K562 (cell line): ENCODE measurements at regions not wholly inside any gene's neighbourhood (a gene's known extent, or its start where the extent isn't known, plus 50 kb on each side); places are given as distances from the start of the nearest gene placed in this dataset.
A peak's percentile ranks its signal among the peaks of the same experiment; 100 is the strongest.

Experiments
- ATAC-seq: fragments of 200-7000 bp; cut with Tn5 transposase; 3 replicates; pipeline ENCODE4 v1.9.1; 2020; ENCODE audit warnings: moderate library complexity
- BruUV-seq: library from RNA; stranded (reverse); fragments of 400-500 nt; replicated peaks from 2 replicates; lab custom pipeline; 2021; lab: Mats Ljungman, UMichigan
- CTCF ChIA-PET: fragments of 300-600 bp; formaldehyde crosslinking; extraction: SDS; loops from one replicate; lab custom pipeline; 2021; ENCODE audit warnings: low intra/inter-chr PET ratio; lab: Yijun Ruan, JAX
- POLR2A ChIA-PET: fragments of 300-600, 350-650 bp; sonication (Branson Sonifier 250); formaldehyde crosslinking; extraction: SDS; loops from one replicate; lab custom pipeline; 2021; ENCODE audit warnings: antibody characterized with exemption, inconsistent platforms; lab: Yijun Ruan, JAX
- DNase-seq, 4 experiments: peaks; one replicate each; pipeline versions ENCODE4 v3.0.0 to v3.0.0-alpha.2; 2011 to 2018; ENCODE audit warnings: low spot score in 3 of 4, mixed read lengths in 3 of 4; ENCODE audit errors: extremely low read depth in 1 of 4
- FAIRE-seq: peaks from 2 replicates; lab custom pipeline; 2011; peaks lifted over from hg19 to GRCh38; lab: Jason Lieb, UNC
- H2AFZ ChIP-seq: 2 replicates; pipeline ENCODE4 v1.6.0; 2011; ENCODE audit warnings: low read depth, low read length, control low read depth, inconsistent platforms
- H3K27ac ChIP-seq: fragments of 200-600 bp; 3 replicates; pipeline ENCODE4 v1.8.0; 2011; ENCODE audit warnings: low read depth, mild to moderate bottlenecking, control low read depth, inconsistent platforms, low read length, moderate library complexity, mixed read lengths; ENCODE audit errors: extremely low read depth
- H3K27me3 ChIP-seq, 2 experiments: fragments of 300-600 bp in 1 of 2; 2 replicates in 1 of 2; 3 replicates in 1 of 2; pipeline versions ENCODE4 v1.6.0 to v1.8.0; 2011; ENCODE audit warnings: inconsistent platforms in 2 of 2, low read length in 2 of 2, mild to moderate bottlenecking in 1 of 2, mixed read lengths in 1 of 2, moderate library complexity in 1 of 2; ENCODE audit not compliant: control insufficient read depth in 2 of 2, insufficient read depth in 2 of 2
- H3K36me3 ChIP-seq: fragments of 300-600 bp; 3 replicates; pipeline ENCODE4 v1.8.0; 2011; ENCODE audit warnings: mild to moderate bottlenecking, low read length, inconsistent platforms; ENCODE audit not compliant: control insufficient read depth, insufficient read depth
- H3K4me1 ChIP-seq, 2 experiments: fragments of 200-600 bp in 1 of 2; replicated peaks in 1 of 2; 2 replicates in 1 of 2; 3 replicates in 1 of 2; pipeline versions ENCODE4 v1.5.1 to v1.8.0; 2011; ENCODE audit warnings: inconsistent platforms in 2 of 2, low read length in 2 of 2, mild to moderate bottlenecking in 1 of 2, mixed read lengths in 1 of 2, moderate library complexity in 1 of 2; ENCODE audit not compliant: control insufficient read depth in 2 of 2, insufficient read depth in 2 of 2
- H3K4me2 ChIP-seq: 2 replicates; pipeline ENCODE4 v1.6.1; 2011; ENCODE audit warnings: low read length, control low read depth, inconsistent platforms, mixed read lengths; ENCODE audit not compliant: insufficient read depth
- H3K4me3 ChIP-seq: fragments of 200-600 bp; sonication (generic), shearing (Covaris generic); 2 replicates; pipeline ENCODE4 v1.5.1; 2016; ENCODE audit warnings: control low read depth, inconsistent platforms
- H3K79me2 ChIP-seq: fragments of 200-600 bp; 3 replicates; pipeline ENCODE4 v1.8.0; 2011; ENCODE audit warnings: low read length, inconsistent platforms; ENCODE audit not compliant: control insufficient read depth, insufficient read depth
- H3K9ac ChIP-seq, 2 experiments: 2 replicates each; pipeline versions ENCODE4 v1.6.0 to v1.6.1; 2011; ENCODE audit warnings: low read depth in 2 of 2, low read length in 2 of 2, control low read depth in 1 of 2, inconsistent platforms in 1 of 2, mild to moderate bottlenecking in 1 of 2, mixed read lengths in 1 of 2; ENCODE audit not compliant: insufficient read depth in 1 of 2
- H3K9me1 ChIP-seq: one replicate; pipeline ENCODE4 v1.6.0; 2011; ENCODE audit warnings: inconsistent platforms, mild to moderate bottlenecking, low read length, moderate library complexity; ENCODE audit not compliant: control insufficient read depth, insufficient read depth
- H3K9me3 ChIP-seq: replicated peaks from 2 replicates; pipeline ENCODE4 v1.5.1; 2011; ENCODE audit warnings: low read depth, low read length, inconsistent platforms; ENCODE audit not compliant: control insufficient read depth, insufficient read depth
- H4K20me1 ChIP-seq: replicated peaks from 2 replicates; pipeline ENCODE4 v1.6.1; 2011; ENCODE audit warnings: low read length, inconsistent platforms, mixed read lengths; ENCODE audit not compliant: control insufficient read depth, insufficient read depth
- BACH1 ChIP-seq: fragments of 200-800 bp; sonication (Bioruptor generic); IDR thresholded peaks from 2 replicates; pipeline ENCODE4 v1.6.1; 2016; ENCODE audit warnings: missing genetic modification characterization, missing compliant biosample characterization
- CEBPB ChIP-seq: fragments of 450-650 bp; IDR thresholded peaks from 2 replicates; pipeline ENCODE4 v1.6.1; 2016; ENCODE audit warnings: missing genetic modification characterization, missing compliant biosample characterization
- GTF2F1 ChIP-seq: IDR thresholded peaks from 2 replicates; pipeline ENCODE4 v1.6.1; 2011; ENCODE audit warnings: low read depth, low read length, improper control_type of control experiment
- HEY1 ChIP-seq: fragments of 250-450 bp; sonication (Bioruptor Pico); IDR thresholded peaks from 2 replicates; pipeline ENCODE4 v1.5.0; 2020; ENCODE audit warnings: mild to moderate bottlenecking, moderate library complexity, borderline replicate concordance
- HMG20A ChIP-seq: fragments of 450-650 bp; formaldehyde crosslinking; conservative IDR thresholded peaks from 2 replicates; pipeline ENCODE4 v1.4.0; 2020; ENCODE audit warnings: mild to moderate bottlenecking, mixed read lengths
- HMG20B ChIP-seq: fragments of 250-450 bp; sonication (Bioruptor Pico); IDR thresholded peaks from 2 replicates; pipeline ENCODE4 v1.5.0; 2021; ENCODE audit warnings: mild to moderate bottlenecking
- HMGN3 ChIP-seq: IDR thresholded peaks from 2 replicates; pipeline ENCODE4 v1.6.1; 2011; ENCODE audit warnings: borderline replicate concordance, low read depth, mild to moderate bottlenecking, mixed read lengths, low read length; ENCODE audit not compliant: insufficient read length; ENCODE audit errors: extremely low read depth
- MEF2A ChIP-seq: IDR thresholded peaks from 2 replicates; pipeline ENCODE4 v1.6.1; 2011; ENCODE audit warnings: low read depth, mild to moderate bottlenecking, low read length, moderate library complexity; ENCODE audit not compliant: control insufficient read depth
- MEF2D ChIP-seq: conservative IDR thresholded peaks from 2 replicates; pipeline ENCODE4 v1.6.1; 2016; ENCODE audit warnings: low read depth, missing genetic modification characterization, missing compliant biosample characterization
- NFRKB ChIP-seq: fragments of 450-650 bp; IDR thresholded peaks from 2 replicates; pipeline ENCODE4 v1.6.1; 2016; ENCODE audit warnings: low read depth
- NR2C2 ChIP-seq, 2 experiments: fragments of 200-800 bp in 1 of 2; sonication (Bioruptor generic) in 1 of 2; sonication (generic) in 1 of 2; formaldehyde crosslinking in 1 of 2; IDR thresholded peaks; 2 replicates each; pipeline versions ENCODE4 v1.6.1 to v1.8.0; 2016 to 2022; ENCODE audit warnings: mild to moderate bottlenecking in 1 of 2, missing compliant biosample characterization in 1 of 2, missing genetic modification characterization in 1 of 2, missing genetic modification reagents in 1 of 2
- POLR2B ChIP-seq: fragments of 450-650 bp; IDR thresholded peaks from 2 replicates; pipeline ENCODE4 v1.6.1; 2018; ENCODE audit warnings: low read depth; ENCODE audit not compliant: partially characterized antibody
- TCF15 ChIP-seq: fragments of 250-450 bp; sonication (Bioruptor Pico); IDR thresholded peaks from 2 replicates; pipeline ENCODE4 v1.8.0; 2022; ENCODE audit warnings: moderate library complexity, mild to moderate bottlenecking, inconsistent platforms
- TCF3 ChIP-seq: sonication (generic); formaldehyde crosslinking; IDR thresholded peaks from 2 replicates; pipeline ENCODE4 v1.4.0; 2020; ENCODE audit warnings: mild to moderate bottlenecking, missing genetic modification reagents
- ZKSCAN8 ChIP-seq: fragments of 200-800 bp; sonication (Bioruptor generic); IDR thresholded peaks from 2 replicates; pipeline ENCODE4 v1.6.1; 2016; ENCODE audit warnings: missing genetic modification characterization, missing compliant biosample characterization
- ZNF184 ChIP-seq: sonication (generic); formaldehyde crosslinking; IDR thresholded peaks from 2 replicates; pipeline ENCODE4 v1.5.0; 2020; ENCODE audit warnings: missing genetic modification reagents
- ZNF354B ChIP-seq: fragments of 250-450 bp; sonication (Bioruptor Pico); IDR thresholded peaks from 2 replicates; pipeline ENCODE4 v1.4.0; 2020
- ZNF384 ChIP-seq: IDR thresholded peaks from 2 replicates; pipeline ENCODE4 v1.6.1; 2012; ENCODE audit warnings: low read depth, low read length, improper control_type of control experiment
- ZNF518B ChIP-seq: fragments of 250-450 bp; sonication (Bioruptor Pico); IDR thresholded peaks from 2 replicates; pipeline ENCODE4 v1.5.0; 2021; ENCODE audit warnings: mild to moderate bottlenecking, moderate library complexity
- ZNF696 ChIP-seq: fragments of 250-450 bp; sonication (Bioruptor Pico); conservative IDR thresholded peaks from 2 replicates; pipeline ENCODE4 v1.4.0; 2020; ENCODE audit warnings: mild to moderate bottlenecking, moderate library complexity
- WGBS: fragments of 100-300 bp; shearing (Covaris generic); methylation state at CpG from one replicate; pipeline ENCODE4 v1.1.6; 2016; ENCODE audit warnings: low coverage, mixed read lengths; ENCODE audit not compliant: insufficient coverage; ENCODE audit errors: missing lambda C conversion rate; 5-methylcytosine and 5-hydroxymethylcytosine counted together
- in situ Hi-C: fragments of 300-500 bp; cut with MboI; formaldehyde crosslinking; loops from 4 replicates; pipeline ENCODE4 v1.15.0; 2018; ENCODE audit warnings: inconsistent platforms, mixed read lengths
- intact Hi-C: fragments of 100-400 bp; cut with micrococcal nuclease; formaldehyde crosslinking; loops from 2 replicates; pipeline ENCODE4 v1.14.2; 2022

GRCh38 chr3:14277557-14277956, 98.9 kb downstream of the LSM3 start:
- FAIRE-seq = no peak
- Histone ChIP-seq H3K36me3 (no peaks in the 10 kb centered on the region), H3K4me1 (peaks cover 30 to 39% of the 10 kb centered on the region in 2 experiments), H3K9ac (peak overlapping the region in 1 of 2 experiments; percentile 5; a peak in 1 of 4 replicates), H3K4me3 (no peak overlapping the region), H3K9me1 (no peaks in the 10 kb centered on the region), H3K27me3 (no peaks in the 10 kb centered on the region), H3K27ac (no peak overlapping the region), H3K9me3 (no peaks in the 10 kb centered on the region), H4K20me1 (no peaks in the 10 kb centered on the region), H2AFZ (no peak overlapping the region), H3K79me2 (no peaks in the 10 kb centered on the region), H3K4me2 (no peak overlapping the region)
- CTCF ChIA-PET = no interaction called here
- BruUV-seq = no TSS peak
- POLR2A ChIA-PET = interaction anchor here (0.6 to 1.3 kb wide), 4 partner anchors 8 to 177 kb away, joined by 3 to 4 read pairs (median 3); no protein-coding TSS in a partner anchor
- 76% methylated on average over 5 of the region's 5 CpGs for WGBS
- TF ChIP-seq ZNF696 (CRISPR knock-in tag) (no peak), HEY1 (CRISPR knock-in tag) (no peak), NFRKB (no peak), ZNF354B (CRISPR knock-in tag) (no peak), MEF2D (tag) (no peak), ZKSCAN8 (no peak), HMG20A (CRISPR knock-in tag) (no peak), MEF2A (no peak), ZNF518B (CRISPR knock-in tag) (no peak), NR2C2 (CRISPR knock-in tag; IDR thresholded peaks at IDR 0.05) (no peak), NR2C2 (tag; IDR thresholded peaks at IDR 0.05) (no peak), CEBPB (no peak), GTF2F1 (no peak), ZNF384 (no peak), BACH1 (tag) (no peak), POLR2B (no peak), ZNF184 (CRISPR knock-in tag) (no peak), HMG20B (no peak), HMGN3 (no peak), TCF3 (CRISPR knock-in tag) (no peak), TCF15 (CRISPR knock-in tag) (no peak)
- in situ Hi-C loops = no loop called here
- intact Hi-C loops = loop anchor here (5.0 kb wide), 1 partner anchor 95 kb away; no protein-coding TSS in a partner anchor
- DNase-seq = no peak
- no peak for ATAC-seq
